Fibroblast of skin of left quadriceps (primary cell): ENCODE measurements at regions not wholly inside any gene's neighbourhood (a gene's known extent, or its start where the extent isn't known, plus 50 kb on each side); places are given as distances from the start of the nearest gene placed in this dataset.
"Not testable (repeated sequence)": the region's sequence is repeated elsewhere in the genome, so short reads cannot be mapped to it uniquely, and the experiment has no call there.

Experiments
- DNase-seq, 2 experiments: peaks; one replicate each; pipeline ENCODE4 v3.0.0-alpha.2; 2013; ENCODE audit warnings: low read depth in 2 of 2

GRCh38 chr3:73228437-73228836, 167.0 kb downstream of the EBLN2 start:
- DNase-seq: no peak

DNA sequence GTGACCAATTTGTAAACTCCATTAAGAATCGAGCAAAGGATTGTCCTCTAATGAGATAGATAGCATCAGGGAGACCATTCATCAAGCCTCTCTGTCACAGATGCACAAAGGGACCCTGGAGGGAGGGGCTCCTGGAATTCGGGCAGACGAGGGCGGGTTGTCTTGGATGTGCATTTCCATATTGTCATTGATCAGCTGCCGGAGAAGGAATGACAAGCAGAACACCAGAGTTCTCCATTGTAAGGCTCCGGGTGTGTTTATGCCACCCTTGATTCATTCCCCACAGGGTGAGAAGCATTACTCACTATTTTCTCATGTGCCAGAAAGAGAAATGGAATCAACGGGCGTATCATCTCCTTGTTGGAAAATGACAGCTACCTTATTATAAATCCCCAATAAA, 167.5 kb downstream of the EBLN2 start:
- DNase-seq: no peak

DNA sequence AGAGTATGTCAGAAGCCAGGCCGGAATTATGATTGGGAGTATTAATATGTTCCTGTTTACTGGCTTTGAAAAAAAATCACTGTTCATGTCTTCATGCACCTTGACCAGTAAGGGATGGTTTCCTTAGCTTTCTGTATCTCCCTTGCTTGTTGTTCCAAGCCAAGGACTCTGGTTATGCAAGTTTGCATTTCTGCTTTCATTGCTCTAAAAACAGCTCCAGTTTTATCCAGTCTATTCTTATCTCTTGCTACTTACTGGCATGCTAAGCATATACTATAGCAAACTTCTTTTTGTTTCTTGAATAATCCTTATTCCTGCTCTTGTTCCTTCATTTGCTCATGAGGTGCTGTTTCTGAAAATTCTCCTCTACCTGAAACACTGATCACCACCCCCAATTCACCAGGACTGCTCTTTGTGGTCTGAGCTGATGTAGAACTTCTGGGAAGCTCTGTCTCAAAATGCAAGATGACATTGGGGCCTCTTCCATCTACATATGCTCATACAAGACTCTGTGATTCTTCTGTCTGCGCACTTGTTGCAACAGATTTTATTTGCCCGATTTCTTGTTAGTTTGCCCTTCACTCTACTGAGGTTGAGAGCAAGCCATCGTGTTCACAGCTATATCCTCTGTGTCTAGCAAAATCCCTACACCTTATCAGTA, 173.0 kb downstream of the EBLN2 start:
- DNase-seq: no peak

DNA sequence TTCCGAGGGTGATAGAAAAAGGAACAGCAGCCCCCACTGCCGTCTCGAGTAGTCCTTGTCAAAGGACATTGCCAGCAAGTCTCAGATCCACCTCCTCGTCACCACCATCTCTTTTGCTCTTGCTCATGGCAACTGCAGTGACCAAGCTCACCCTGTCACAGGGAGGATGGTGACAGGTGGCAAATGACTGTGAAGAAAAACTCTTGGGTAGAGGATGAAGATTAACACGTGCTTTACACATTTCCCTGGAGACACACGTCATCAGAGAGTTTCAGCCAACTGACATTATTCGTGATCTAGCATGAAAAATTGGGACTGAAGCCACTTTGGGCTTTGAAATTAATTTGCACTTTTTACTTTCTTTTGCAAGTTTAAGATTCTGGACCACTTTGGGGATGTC, 174.3 kb downstream of the EBLN2 start:
- DNase-seq: no peak

DNA sequence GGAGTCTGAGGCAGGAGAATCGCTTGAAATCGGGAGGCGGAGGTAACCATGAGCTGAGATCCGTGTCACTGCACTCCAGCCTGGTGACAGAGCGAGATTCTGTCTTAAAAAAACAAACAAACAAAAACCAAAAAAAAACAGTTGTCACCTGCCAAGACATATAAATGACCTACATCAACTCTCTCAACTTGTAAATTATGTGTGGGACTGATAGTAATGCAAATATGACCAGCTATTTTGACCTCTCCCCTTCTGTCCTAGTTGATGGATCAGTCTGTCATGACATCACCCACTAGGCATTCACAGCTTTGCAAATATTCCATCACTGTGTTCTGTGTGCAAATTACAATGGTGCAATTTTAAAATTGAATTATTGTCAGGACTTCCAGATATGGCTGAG, 175.4 kb downstream of the EBLN2 start:
- DNase-seq: no peak

GRCh38 chr3:73243740-73244139, 182.3 kb downstream of the EBLN2 start:
- DNase-seq: no peak

- DNase-seq: no peak
Observed at GRCh38 chr3:73245459-73245858, 184.0 kb downstream of the EBLN2 start.

GRCh38 chr3:73249047-73249446, 187.6 kb downstream of the EBLN2 start:
- DNase-seq: no peak

DNA sequence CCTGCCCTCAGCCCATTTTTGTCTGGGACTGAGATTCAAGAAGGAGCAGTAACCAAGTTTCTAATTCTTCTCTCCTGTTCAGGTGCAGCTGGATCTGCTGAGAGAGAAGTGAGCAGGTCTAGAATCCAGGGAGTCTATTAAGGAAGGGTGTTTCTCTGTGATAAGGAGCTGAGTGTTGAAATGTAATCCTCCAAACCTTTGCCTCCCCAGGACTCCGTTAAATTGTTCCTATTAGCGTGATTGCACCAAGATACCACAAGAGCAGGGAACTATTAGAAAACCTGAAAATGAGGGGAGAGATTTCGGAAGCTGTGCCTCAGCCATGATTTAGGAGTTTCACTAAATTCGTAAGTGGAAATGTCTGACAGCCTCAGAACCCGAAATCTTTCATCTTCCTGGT, 192.6 kb downstream of the EBLN2 start:
- DNase-seq: no peak

GRCh38 chr3:73255609-73256029, 194.2 kb downstream of the EBLN2 start:
- DNase-seq: peak; percentile 30 to 37

GRCh38 chr3:73257186-73257585, 195.7 kb downstream of the EBLN2 start:
- no peak for DNase-seq

DNA sequence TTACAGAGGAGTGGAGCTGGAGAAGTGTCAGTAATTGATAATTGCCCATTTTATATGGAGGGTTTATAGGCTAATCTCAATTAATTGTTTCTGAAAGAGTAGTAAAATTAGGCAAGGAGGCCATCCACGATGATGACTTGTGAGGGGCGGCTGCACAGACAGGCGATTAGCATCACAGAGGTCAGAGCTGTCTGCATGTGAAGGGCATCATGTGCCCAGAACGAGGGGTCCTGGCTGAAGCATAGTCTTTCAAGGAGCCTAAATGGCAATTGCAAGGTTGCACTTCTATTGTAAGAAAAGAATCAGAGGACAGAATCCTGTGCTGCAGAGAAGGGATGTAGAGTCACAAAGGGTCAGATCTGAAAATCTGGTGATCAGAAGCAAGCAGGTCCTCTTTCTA, 196.6 kb downstream of the EBLN2 start:
- no peak for DNase-seq

DNA sequence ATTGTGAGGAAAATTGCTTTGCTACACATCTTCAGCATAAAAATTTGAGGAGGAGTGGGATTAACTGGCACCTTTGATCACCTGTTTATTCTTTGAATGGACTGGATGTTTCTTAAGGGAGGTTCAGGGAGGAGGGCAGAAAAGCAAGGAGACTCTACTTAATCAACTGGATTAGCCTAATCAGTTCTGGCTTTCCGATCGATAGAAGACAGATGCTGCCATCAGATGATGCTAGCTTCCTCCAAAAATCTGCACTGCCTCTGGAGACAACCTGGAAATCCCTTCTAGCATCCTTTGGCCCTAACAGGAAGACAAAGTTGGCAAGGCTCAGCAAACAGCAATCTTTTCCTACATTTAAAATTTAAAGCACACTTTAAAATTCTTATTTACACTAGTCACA, 197.8 kb downstream of the EBLN2 start:
- DNase-seq: no peak

GRCh38 chr3:73259856-73260255, 198.4 kb downstream of the EBLN2 start:
- peak; percentile 59 to 61 for DNase-seq

GRCh38 chr3:73266558-73266957, 205.1 kb downstream of the EBLN2 start:
- not testable (repeated sequence) for DNase-seq

GRCh38 chr3:73269126-73269525, 207.7 kb downstream of the EBLN2 start:
- DNase-seq: not testable (repeated sequence)

DNA sequence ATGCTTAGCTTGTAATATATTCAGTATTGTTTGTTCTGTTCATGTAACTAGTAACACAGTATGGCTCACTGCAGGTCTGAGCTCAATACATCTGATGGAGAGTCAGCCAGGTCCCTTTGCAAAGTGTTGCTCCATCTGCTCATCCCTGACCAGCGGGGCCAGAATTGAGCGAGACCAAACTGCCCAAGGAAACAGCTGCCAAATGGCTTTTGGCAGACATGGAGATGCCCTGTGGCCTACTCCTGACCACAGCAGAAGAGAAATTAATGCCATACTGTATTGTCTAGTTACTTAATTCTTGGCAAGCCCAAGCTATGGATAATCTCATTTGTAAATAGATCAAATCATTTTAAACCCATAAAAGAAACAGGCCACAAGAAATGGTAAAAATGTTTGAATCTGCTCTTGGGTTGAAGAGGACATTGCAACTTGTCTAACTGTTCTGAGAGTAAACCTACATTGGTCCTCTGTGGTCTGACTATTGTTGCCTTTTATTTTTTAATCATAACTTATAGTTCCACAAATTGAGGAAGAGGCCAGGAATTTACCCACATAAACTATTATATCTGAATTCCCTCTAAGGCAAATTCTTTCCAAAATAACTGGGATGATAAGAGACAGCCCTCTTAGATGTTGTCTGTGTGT, 209.5 kb downstream of the EBLN2 start:
- DNase-seq: no peak

- DNase-seq: no peak
Observed at GRCh38 chr3:73273341-73273740, 211.9 kb downstream of the EBLN2 start.

- DNase-seq: no peak
Observed at GRCh38 chr3:73280746-73281145, 219.3 kb downstream of the EBLN2 start.

GRCh38 chr3:73284472-73284871, 223.0 kb downstream of the EBLN2 start:
- DNase-seq: no peak

GRCh38 chr3:73291541-73291940, 230.1 kb downstream of the EBLN2 start:
- DNase-seq: no peak

DNA sequence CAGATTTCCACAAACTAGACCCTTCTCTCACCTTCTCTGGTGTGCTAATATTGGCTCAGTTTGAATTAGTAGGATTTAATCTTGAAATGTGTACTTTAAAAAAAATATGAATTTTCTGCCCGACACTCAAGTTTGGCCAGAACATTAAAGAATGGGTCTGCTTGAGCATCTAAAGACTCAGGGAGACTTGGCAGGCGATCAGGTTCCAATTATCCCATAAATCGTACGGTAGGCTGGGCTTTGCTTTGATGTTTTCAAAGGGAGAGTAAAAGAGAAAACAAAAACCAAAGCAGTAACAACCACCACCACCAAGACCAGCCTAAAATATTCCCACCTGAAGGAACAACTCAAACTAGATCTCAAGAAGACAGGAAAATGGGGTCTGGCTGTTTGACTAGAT, 230.8 kb downstream of the EBLN2 start:
- no peak for DNase-seq

- no peak for DNase-seq
Observed at GRCh38 chr3:73294537-73294936, 233.1 kb downstream of the EBLN2 start.
